H9 (cell line): ENCODE measurements at regions not wholly inside any gene's neighbourhood (a gene's known extent, or its start where the extent isn't known, plus 50 kb on each side); places are given as distances from the start of the nearest gene placed in this dataset.

Source experiments
- DNase-seq: peaks from one replicate; pipeline ENCODE4 v3.0.0-alpha.2; 2017
- H2AFZ ChIP-seq: one replicate; pipeline ENCODE4 v1.6.1; 2013; ENCODE audit warnings: mild to moderate bottlenecking, low read length, control low read depth, moderate library complexity
- H2AK5ac ChIP-seq: 2 replicates; pipeline ENCODE4 v1.6.1; 2013; ENCODE audit warnings: low read length, control low read depth, mixed read lengths; ENCODE audit not compliant: insufficient read length
- H2BK120ac ChIP-seq: one replicate; pipeline ENCODE4 v1.6.1; 2013; ENCODE audit warnings: low read depth, mild to moderate bottlenecking, low read length, control low read depth, inconsistent platforms; ENCODE audit not compliant: poor library complexity, severe bottlenecking
- H2BK12ac ChIP-seq: 2 replicates; pipeline ENCODE4 v1.6.1; 2013; ENCODE audit warnings: low read length, control low read depth, mixed read lengths, low read depth; ENCODE audit not compliant: insufficient read length
- H2BK15ac ChIP-seq: 2 replicates; pipeline ENCODE4 v1.6.1; 2013; ENCODE audit warnings: low read depth, low read length, control low read depth
- H2BK20ac ChIP-seq: one replicate; pipeline ENCODE4 v1.6.1; 2013; ENCODE audit warnings: low read depth, mild to moderate bottlenecking, low read length, control low read depth, inconsistent platforms; ENCODE audit not compliant: poor library complexity, severe bottlenecking
- H2BK5ac ChIP-seq: 2 replicates; pipeline ENCODE4 v1.6.1; 2013; ENCODE audit warnings: low read length, control low read depth, mixed read lengths; ENCODE audit not compliant: insufficient read length
- H3K14ac ChIP-seq: 2 replicates; pipeline ENCODE4 v1.6.1; 2013; ENCODE audit warnings: low read length, control low read depth; ENCODE audit not compliant: insufficient read depth
- H3K18ac ChIP-seq: 2 replicates; pipeline ENCODE4 v1.6.1; 2013; ENCODE audit warnings: low read depth, mild to moderate bottlenecking, mixed read lengths, low read length, control low read depth; ENCODE audit not compliant: insufficient read length
- H3K23ac ChIP-seq: 2 replicates; pipeline ENCODE4 v1.6.1; 2013; ENCODE audit warnings: low read length, control low read depth, mixed read lengths, low read depth; ENCODE audit not compliant: insufficient read length
- H3K23me2 ChIP-seq: 2 replicates; pipeline ENCODE4 v1.6.1; 2013; ENCODE audit warnings: low read depth, mild to moderate bottlenecking, mixed read lengths, low read length, control low read depth; ENCODE audit not compliant: insufficient read length, poor library complexity, severe bottlenecking
- H3K27ac ChIP-seq: 2 replicates; pipeline ENCODE4 v1.5.1; 2013; ENCODE audit warnings: low read length, control low read depth, mixed read lengths, low read depth; ENCODE audit not compliant: insufficient read length
- H3K27me3 ChIP-seq: 2 replicates; pipeline ENCODE4 v1.6.1; 2013; ENCODE audit warnings: low read length, control low read depth, inconsistent platforms; ENCODE audit not compliant: insufficient read depth
- H3K4ac ChIP-seq: 2 replicates; pipeline ENCODE4 v1.6.1; 2013; ENCODE audit warnings: low read depth, mild to moderate bottlenecking, control low read depth, inconsistent platforms, low read length, moderate library complexity
- H3K4me1 ChIP-seq: 2 replicates; pipeline ENCODE4 v1.6.1; 2013; ENCODE audit warnings: low read length, control low read depth, inconsistent platforms; ENCODE audit not compliant: insufficient read depth
- H3K4me2 ChIP-seq: 2 replicates; pipeline ENCODE4 v1.6.1; 2013; ENCODE audit warnings: low read length, control low read depth, mixed read lengths; ENCODE audit not compliant: insufficient read length, insufficient read depth
- H3K56ac ChIP-seq: 2 replicates; pipeline ENCODE4 v1.6.1; 2013; ENCODE audit warnings: low read depth, mild to moderate bottlenecking, mixed read lengths, low read length, control low read depth; ENCODE audit not compliant: insufficient read length
- H3K79me1 ChIP-seq: 2 replicates; pipeline ENCODE4 v1.6.1; 2013; ENCODE audit warnings: low read depth, mild to moderate bottlenecking, moderate library complexity, low read length, control low read depth, inconsistent platforms; ENCODE audit not compliant: insufficient read depth, poor library complexity, severe bottlenecking
- H3K79me2 ChIP-seq: 2 replicates; pipeline ENCODE4 v1.6.1; 2013; ENCODE audit warnings: low read length, control low read depth, inconsistent platforms; ENCODE audit not compliant: insufficient read depth
- H3K9ac ChIP-seq: 2 replicates; pipeline ENCODE4 v1.6.1; 2013; ENCODE audit warnings: low read length, control low read depth, mixed read lengths; ENCODE audit not compliant: insufficient read length; ENCODE audit errors: extremely low read depth
- H3K9me3 ChIP-seq: one replicate; pipeline ENCODE4 v1.6.1; 2013; ENCODE audit warnings: low read depth, low read length, inconsistent platforms; ENCODE audit not compliant: control insufficient read depth
- H3T11ph ChIP-seq: one replicate; pipeline ENCODE4 v1.6.1; 2013; ENCODE audit warnings: mild to moderate bottlenecking, low read length, control low read depth, inconsistent platforms
- H4K20me1 ChIP-seq: one replicate; pipeline ENCODE4 v1.6.1; 2013; ENCODE audit not compliant: control insufficient read depth, insufficient read length, insufficient read depth
- H4K5ac ChIP-seq: 2 replicates; pipeline ENCODE4 v1.6.1; 2013; ENCODE audit warnings: low read depth, mild to moderate bottlenecking, mixed read lengths, low read length, control low read depth; ENCODE audit not compliant: insufficient read length
- H4K8ac ChIP-seq: replicated peaks from 2 replicates; pipeline ENCODE4 v1.6.1; 2013; ENCODE audit warnings: low read length, control low read depth, mixed read lengths, low read depth; ENCODE audit not compliant: insufficient read length
- H4K91ac ChIP-seq: 2 replicates; pipeline ENCODE4 v1.6.1; 2013; ENCODE audit warnings: low read depth, mild to moderate bottlenecking, moderate library complexity, mixed read lengths, low read length, control low read depth; ENCODE audit not compliant: insufficient read length
- H3K27ac Mint-ChIP-seq, 3 experiments: 2 replicates in 2 of 3; 3 replicates in 1 of 3; pipeline ENCODE4 v1.8.0; 2020 to 2021; ENCODE audit warnings: mixed read lengths in 3 of 3, mild to moderate bottlenecking in 1 of 3, moderate library complexity in 1 of 3
- H3K27me3 Mint-ChIP-seq: 2 replicates; pipeline ENCODE4 v1.8.0; 2021; ENCODE audit warnings: low read depth, mild to moderate bottlenecking, moderate library complexity, mixed read lengths
- H3K36me3 Mint-ChIP-seq, 3 experiments: 2 replicates in 2 of 3; 3 replicates in 1 of 3; pipeline ENCODE4 v1.8.0; 2020 to 2021; ENCODE audit warnings: low read depth in 3 of 3, mixed read lengths in 3 of 3; ENCODE audit not compliant: insufficient read depth in 1 of 3
- H3K4me1 Mint-ChIP-seq, 2 experiments: 2 replicates each; pipeline ENCODE4 v1.8.0; 2020; ENCODE audit warnings: mixed read lengths in 2 of 2
- H3K4me3 Mint-ChIP-seq, 2 experiments: 2 replicates in 1 of 2; 3 replicates in 1 of 2; pipeline ENCODE4 v1.8.0; 2020 to 2021; ENCODE audit warnings: mild to moderate bottlenecking in 2 of 2, mixed read lengths in 2 of 2, moderate library complexity in 1 of 2
- H3K9me3 Mint-ChIP-seq, 2 experiments: 2 replicates in 1 of 2; 3 replicates in 1 of 2; pipeline ENCODE4 v1.8.0; 2020; ENCODE audit warnings: mild to moderate bottlenecking in 2 of 2, mixed read lengths in 2 of 2, moderate library complexity in 1 of 2
- WGBS: extraction: QIAGEN DNeasy Blood & Tissue Kit; methylation state at CpG from one replicate; pipeline ENCODE4 v1.1.7; 2013; ENCODE audit warnings: missing lambda C conversion rate, low lambda C conversion rate, mixed read lengths; ENCODE audit not compliant: insufficient read length; ENCODE audit errors: extremely low coverage; 5-methylcytosine and 5-hydroxymethylcytosine counted together
- TF ChIP-seq, protein P1 (sequence below): fragments of 200-600 bp; sonication (generic); conservative IDR thresholded peaks from 3 replicates; pipeline ENCODE4 v1.8.0; 2021; ENCODE audit warnings: antibody characterized with exemption, mild to moderate bottlenecking

DNA sequence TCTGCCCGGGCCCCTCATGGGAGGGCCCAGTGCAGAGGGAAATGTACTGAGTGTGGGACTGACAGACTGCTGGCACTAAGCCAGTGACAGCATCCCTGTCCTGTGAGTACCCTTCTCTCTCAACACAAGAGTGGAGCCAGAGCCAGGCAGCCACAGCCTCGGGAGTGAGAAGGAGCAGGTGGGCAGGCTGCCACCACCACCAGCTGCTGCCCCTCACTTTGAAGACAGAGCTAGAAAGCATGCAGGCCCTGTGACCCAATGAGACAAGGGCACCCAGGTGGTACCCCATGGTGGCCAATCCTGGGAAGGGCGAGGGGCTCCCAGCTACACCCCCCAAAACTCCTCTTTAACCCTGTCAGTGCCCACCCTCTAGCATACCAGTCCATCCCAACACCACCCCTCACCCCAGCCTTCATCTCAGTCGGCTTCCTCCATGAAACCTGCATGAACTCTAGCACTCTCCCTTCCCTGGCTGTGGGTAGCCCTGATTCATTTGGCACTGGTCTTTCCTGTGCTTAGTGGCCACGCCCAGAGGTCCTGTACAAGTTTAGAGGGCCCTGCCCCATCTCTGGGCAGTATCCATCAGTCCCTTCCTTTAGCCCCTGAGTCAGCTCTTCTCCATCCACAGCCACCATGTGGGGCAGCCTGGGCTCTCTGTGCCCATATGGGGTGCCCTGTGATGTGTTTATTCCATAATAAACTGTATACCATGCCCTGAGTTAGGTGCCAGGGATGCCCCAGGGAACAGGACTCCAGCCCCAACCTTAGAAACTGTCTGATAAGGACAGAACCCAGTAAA, 207.0 kb upstream of the ZMIZ1 start:
- H3K4ac ChIP-seq = no peak overlapping the region
- H3K18ac ChIP-seq = no peak overlapping the region
- no peaks in the 10 kb centered on the region for H3K9me3 ChIP-seq
- no peaks in the 10 kb centered on the region for H3K27me3 ChIP-seq
- H3K56ac ChIP-seq = no peak overlapping the region
- no peaks in the 10 kb centered on the region for H3K79me1 ChIP-seq
- DNase-seq = no peak
- no peak overlapping the region for H3K23ac ChIP-seq
- H3K4me1 ChIP-seq = no peaks in the 10 kb centered on the region
- no peak overlapping the region for H3K4me2 ChIP-seq
- no peak overlapping the region for H4K5ac ChIP-seq
- H3K27me3 Mint-ChIP-seq = peaks cover 57% of the 10 kb centered on the region
- no peak overlapping the region for H3K9ac ChIP-seq
- H3K4me1 Mint-ChIP-seq = peaks cover 9 to 20% of the 10 kb centered on the region in 2 experiments
- no peaks in the 10 kb centered on the region for H3K9me3 Mint-ChIP-seq
- no peak overlapping the region for H3K4me3 Mint-ChIP-seq
- no peak overlapping the region for H2BK20ac ChIP-seq
- H3K14ac ChIP-seq = no peak overlapping the region
- H3K36me3 Mint-ChIP-seq = no peaks in the 10 kb centered on the region
- no peak overlapping the region for H2BK15ac ChIP-seq
- no CpG with 5 or more reads among the region's 5 CpGs for WGBS
- H3T11ph ChIP-seq = no peak overlapping the region
- no peak overlapping the region for H2BK5ac ChIP-seq
- peak overlapping the region in 1 of 3 experiments; percentile 61; a peak in 1 of 7 replicates for H3K27ac Mint-ChIP-seq
- no peak overlapping the region for H4K8ac ChIP-seq
- H3K27ac ChIP-seq = no peak overlapping the region
- H2BK120ac ChIP-seq = no peak overlapping the region
- no peak overlapping the region for H2AK5ac ChIP-seq
- H4K91ac ChIP-seq = no peak overlapping the region
- TF ChIP-seq, protein P1, sequence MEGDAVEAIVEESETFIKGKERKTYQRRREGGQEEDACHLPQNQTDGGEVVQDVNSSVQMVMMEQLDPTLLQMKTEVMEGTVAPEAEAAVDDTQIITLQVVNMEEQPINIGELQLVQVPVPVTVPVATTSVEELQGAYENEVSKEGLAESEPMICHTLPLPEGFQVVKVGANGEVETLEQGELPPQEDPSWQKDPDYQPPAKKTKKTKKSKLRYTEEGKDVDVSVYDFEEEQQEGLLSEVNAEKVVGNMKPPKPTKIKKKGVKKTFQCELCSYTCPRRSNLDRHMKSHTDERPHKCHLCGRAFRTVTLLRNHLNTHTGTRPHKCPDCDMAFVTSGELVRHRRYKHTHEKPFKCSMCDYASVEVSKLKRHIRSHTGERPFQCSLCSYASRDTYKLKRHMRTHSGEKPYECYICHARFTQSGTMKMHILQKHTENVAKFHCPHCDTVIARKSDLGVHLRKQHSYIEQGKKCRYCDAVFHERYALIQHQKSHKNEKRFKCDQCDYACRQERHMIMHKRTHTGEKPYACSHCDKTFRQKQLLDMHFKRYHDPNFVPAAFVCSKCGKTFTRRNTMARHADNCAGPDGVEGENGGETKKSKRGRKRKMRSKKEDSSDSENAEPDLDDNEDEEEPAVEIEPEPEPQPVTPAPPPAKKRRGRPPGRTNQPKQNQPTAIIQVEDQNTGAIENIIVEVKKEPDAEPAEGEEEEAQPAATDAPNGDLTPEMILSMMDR = no peak
- H3K79me2 ChIP-seq = no peaks in the 10 kb centered on the region
- no peaks in the 10 kb centered on the region for H3K23me2 ChIP-seq
- H2BK12ac ChIP-seq = no peak overlapping the region
- no peaks in the 10 kb centered on the region for H4K20me1 ChIP-seq
- no peak overlapping the region for H2AFZ ChIP-seq
